ENCODE measurements at regions not wholly inside any gene's neighbourhood (a gene's known extent, or its start where the extent isn't known, plus 50 kb on each side); places are given as distances from the start of the nearest gene placed in this dataset.

DNA sequence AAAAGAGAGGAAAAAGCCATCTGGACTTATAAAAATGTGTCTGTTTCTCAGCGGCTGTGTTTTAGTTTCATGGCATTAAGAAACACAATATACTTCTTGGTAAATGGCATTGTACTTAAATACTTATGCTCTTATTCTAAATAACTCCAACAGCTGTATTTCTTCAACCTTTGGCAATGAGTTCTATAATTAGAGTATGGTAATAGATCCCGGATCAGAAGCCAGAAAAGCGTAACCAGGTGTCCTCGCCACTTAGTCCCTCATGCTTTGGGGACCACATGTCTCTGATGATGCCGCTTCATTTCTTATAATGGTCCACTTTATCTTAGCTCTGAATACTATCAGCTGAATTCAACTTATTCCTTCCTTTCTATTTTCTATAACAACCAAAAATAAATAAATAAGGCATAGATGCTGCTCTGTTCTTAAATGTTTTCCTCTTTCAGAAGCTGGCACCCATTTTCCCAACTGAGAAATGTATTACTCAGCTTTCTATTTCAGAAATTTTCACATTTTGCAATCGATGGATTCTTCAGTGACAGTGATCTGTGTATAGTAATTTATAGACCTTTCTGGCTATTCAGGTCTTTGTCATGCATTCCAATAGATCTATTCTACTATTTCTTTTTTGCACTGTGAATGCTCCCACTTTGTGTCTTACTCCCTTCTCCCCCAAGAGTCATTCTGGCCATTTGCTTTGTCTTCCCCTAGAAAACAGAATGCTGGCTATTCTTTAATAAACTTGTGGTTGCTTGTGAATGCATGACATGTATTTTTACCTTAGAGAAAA lies 87.6 kb upstream of the KBTBD8 start:
- TF ChIP-seq, protein P1, sequence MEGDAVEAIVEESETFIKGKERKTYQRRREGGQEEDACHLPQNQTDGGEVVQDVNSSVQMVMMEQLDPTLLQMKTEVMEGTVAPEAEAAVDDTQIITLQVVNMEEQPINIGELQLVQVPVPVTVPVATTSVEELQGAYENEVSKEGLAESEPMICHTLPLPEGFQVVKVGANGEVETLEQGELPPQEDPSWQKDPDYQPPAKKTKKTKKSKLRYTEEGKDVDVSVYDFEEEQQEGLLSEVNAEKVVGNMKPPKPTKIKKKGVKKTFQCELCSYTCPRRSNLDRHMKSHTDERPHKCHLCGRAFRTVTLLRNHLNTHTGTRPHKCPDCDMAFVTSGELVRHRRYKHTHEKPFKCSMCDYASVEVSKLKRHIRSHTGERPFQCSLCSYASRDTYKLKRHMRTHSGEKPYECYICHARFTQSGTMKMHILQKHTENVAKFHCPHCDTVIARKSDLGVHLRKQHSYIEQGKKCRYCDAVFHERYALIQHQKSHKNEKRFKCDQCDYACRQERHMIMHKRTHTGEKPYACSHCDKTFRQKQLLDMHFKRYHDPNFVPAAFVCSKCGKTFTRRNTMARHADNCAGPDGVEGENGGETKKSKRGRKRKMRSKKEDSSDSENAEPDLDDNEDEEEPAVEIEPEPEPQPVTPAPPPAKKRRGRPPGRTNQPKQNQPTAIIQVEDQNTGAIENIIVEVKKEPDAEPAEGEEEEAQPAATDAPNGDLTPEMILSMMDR (IDR thresholded peaks at IDR 0.05; ENCODE audit: low read depth, low read length): no peak
- no peak overlapping the region for H3K4me3 ChIP-seq (ENCODE audit: low read depth, low read length)

DNA sequence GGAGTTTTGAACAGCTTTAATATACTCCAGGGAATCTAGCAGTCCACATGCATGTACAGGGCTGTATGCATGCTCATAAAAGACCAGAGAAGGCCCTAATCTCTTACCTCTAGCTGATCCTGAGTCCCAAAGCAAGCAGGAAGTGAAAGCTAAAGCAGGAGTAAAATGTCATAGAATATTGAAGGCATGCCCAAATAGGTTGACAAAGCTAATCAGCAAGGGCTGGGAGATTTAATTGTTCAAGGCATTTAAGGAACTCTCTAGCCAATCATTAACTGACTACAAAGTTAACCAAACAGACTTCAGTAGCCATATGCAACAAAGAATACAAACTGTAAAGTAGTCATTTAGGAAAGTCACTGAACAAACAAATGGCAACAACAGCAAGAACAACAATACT lies 85.8 kb upstream of the KBTBD8 start:
- H3K4me3 ChIP-seq (ENCODE audit: low read depth, low read length): no peak overlapping the region
- TF ChIP-seq, protein P1 (IDR thresholded peaks at IDR 0.05; ENCODE audit: low read depth, low read length): no peak

DNA sequence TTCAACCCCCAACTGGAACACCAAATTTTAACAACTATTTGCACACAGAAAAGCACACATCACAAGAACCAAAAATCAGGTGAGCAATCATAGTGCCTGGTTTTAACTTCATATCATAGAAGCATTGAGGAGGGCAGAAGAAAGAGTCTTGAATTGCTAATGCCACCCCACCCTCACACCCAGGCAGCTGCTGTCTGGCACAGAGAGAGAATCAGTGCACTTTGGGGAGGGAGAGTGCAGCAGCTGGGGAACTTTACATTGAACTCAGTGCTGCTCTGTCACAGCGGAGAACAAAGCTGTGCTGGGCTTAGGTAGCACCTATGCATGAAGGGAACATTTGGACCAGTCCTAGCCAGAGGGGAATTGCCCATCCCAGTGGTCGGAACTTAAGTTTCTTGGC lies 76.0 kb upstream of the KBTBD8 start:
- no peak overlapping the region for H3K4me3 ChIP-seq (ENCODE audit: low read depth, low read length)
- TF ChIP-seq, protein P1 (IDR thresholded peaks at IDR 0.05; ENCODE audit: low read depth, low read length): no peak

DNA sequence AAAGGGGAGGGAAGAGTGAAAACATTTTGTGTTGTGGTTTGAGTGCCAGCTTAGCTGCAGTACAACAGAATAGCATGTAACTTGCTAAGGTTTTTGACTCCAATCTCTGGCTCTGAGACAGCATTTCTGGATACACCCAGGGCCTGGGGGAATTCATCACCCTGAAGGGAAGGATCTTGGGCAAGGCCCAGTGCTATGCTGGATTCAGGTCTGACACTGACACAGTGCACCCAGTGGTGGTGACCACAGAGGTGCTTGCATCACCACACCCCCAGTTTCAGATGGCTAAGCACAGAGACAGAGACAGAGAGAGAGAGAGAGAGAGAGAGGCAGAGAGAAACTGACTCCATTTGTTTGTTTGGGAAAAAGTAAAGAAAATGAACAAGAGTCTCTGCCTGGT lies 74.1 kb upstream of the KBTBD8 start:
- TF ChIP-seq, protein P1 (IDR thresholded peaks at IDR 0.05; ENCODE audit: low read depth, low read length): no peak
- H3K4me3 ChIP-seq (ENCODE audit: low read depth, low read length): no peak overlapping the region

DNA sequence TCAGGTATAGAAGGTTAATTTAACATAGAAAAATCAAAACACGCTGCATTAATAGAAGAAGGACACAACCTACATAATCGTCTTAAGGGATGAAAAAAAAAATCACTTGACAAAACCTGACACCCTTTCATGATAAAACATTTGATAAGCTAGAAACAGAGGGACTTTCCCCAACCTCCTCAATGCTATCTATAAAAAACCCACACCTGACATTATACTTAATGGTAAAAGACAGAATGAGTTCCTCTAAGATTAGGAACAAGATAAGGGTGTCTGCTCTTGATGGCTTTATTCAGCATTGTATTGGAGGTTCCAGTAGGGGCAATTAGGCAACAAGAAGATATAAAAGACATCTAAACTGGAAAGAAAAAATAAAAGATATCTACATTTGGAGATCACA lies 69.9 kb upstream of the KBTBD8 start:
- TF ChIP-seq, protein P1 (IDR thresholded peaks at IDR 0.05; ENCODE audit: low read depth, low read length): no peak
- no peak overlapping the region for H3K4me3 ChIP-seq (ENCODE audit: low read depth, low read length)

DNA sequence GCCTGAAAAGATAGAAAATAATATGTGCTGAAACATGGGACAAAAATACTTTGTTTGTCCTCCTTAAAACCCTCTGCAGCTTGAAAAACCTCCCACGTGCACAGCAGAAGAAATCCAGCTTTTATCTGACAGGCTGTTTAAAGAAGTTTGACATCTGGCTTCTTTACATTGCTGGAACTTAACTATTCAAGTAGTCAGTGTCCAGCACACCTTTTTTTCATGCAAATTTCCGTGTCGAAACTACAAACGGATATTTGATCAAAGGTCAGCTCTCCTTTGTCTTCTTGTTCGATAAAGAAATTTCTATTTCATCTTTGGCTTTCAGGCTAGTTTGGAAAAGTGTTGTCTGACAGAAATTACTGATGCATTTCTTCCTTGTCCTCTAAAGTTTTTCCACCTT lies 66.8 kb upstream of the KBTBD8 start:
- TF ChIP-seq, protein P1 (IDR thresholded peaks at IDR 0.05; ENCODE audit: low read depth, low read length): no peak
- H3K4me3 ChIP-seq (ENCODE audit: low read depth, low read length): no peak overlapping the region

DNA sequence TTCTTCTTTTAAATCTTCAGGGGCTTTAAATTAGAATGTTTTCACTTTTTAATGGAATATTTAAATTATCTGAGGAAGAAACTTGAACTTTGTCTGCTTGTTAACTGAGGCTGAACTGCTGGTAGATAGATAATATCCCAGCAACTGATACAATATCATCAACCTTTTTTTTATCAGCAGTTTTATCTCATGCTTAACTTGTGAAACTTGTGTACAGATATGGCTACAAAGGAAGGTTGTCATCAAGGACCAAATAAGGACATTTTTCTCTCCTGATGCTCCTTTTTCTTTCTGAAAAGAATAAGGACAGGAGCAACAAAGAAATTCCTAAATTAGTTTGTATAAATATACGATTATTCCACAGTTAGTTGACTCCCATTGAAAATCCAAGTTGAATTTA lies 66.4 kb upstream of the KBTBD8 start:
- no peak overlapping the region for H3K4me3 ChIP-seq (ENCODE audit: low read depth, low read length)
- TF ChIP-seq, protein P1 (IDR thresholded peaks at IDR 0.05; ENCODE audit: low read depth, low read length): no peak
